SU-DHL-6 (cell line): ENCODE measurements at regions not wholly inside any gene's neighbourhood (a gene's known extent, or its start where the extent isn't known, plus 50 kb on each side); places are given as distances from the start of the nearest gene placed in this dataset.

Source experiments
- H2AFZ ChIP-seq: fragments of 200-600 bp; sonication (generic); 2 replicates; pipeline ENCODE4 v1.6.1; 2014; ENCODE audit warnings: low read depth, mild to moderate bottlenecking, moderate library complexity, mixed read lengths, antibody characterized with exemption, low read length; ENCODE audit not compliant: severe bottlenecking
- H3F3A ChIP-seq: fragments of 200-600 bp; shearing (Covaris generic); 2 replicates; pipeline ENCODE4 v1.6.0; 2016; ENCODE audit warnings: antibody characterized with exemption, mild to moderate bottlenecking; ENCODE audit not compliant: insufficient read depth
- H3K27ac ChIP-seq: fragments of 200-600 bp; sonication (generic); 2 replicates; pipeline ENCODE4 v1.5.1; 2016; ENCODE audit warnings: low read depth, mild to moderate bottlenecking, low read length, moderate library complexity, mixed read lengths
- H3K27me3 ChIP-seq: fragments of 200-600 bp; sonication (generic), shearing (Covaris generic); 2 replicates; pipeline ENCODE4 v1.6.0; 2014; ENCODE audit warnings: mild to moderate bottlenecking, low read length
- H3K36me3 ChIP-seq: fragments of 200-600 bp; sonication (generic); 2 replicates; pipeline ENCODE4 v1.6.1; 2014; ENCODE audit warnings: mild to moderate bottlenecking, low read length, mixed read lengths
- H3K4me2 ChIP-seq: fragments of 300-600, 200-600 bp; shearing (Covaris generic), sonication (generic); 2 replicates; pipeline ENCODE4 v1.6.0; 2014; ENCODE audit warnings: low read length, low read depth, mild to moderate bottlenecking; ENCODE audit not compliant: poor library complexity, severe bottlenecking
- H3K4me3 ChIP-seq: fragments of 200-600 bp; sonication (generic); 2 replicates; pipeline ENCODE4 v1.5.1; 2014; ENCODE audit warnings: antibody characterized with exemption, low read length, mild to moderate bottlenecking, mixed read lengths; ENCODE audit not compliant: insufficient read depth, poor library complexity, severe bottlenecking
- H3K79me2 ChIP-seq: fragments of 200-600 bp; sonication (generic); 2 replicates; pipeline ENCODE4 v1.6.1; 2014; ENCODE audit warnings: mild to moderate bottlenecking, low read length, moderate library complexity; ENCODE audit not compliant: insufficient read depth
- H3K9ac ChIP-seq: fragments of 200-600 bp; sonication (generic); 2 replicates; pipeline ENCODE4 v1.7.0; 2014; ENCODE audit warnings: mild to moderate bottlenecking, low read length
- H3K9me2 ChIP-seq: fragments of 200-600 bp; sonication (generic); replicated peaks from 2 replicates; pipeline ENCODE4 v1.6.1; 2014; ENCODE audit warnings: low read length; ENCODE audit not compliant: insufficient read depth
- H3K9me3 ChIP-seq: fragments of 200-600 bp; sonication (generic); 2 replicates; pipeline ENCODE4 v1.6.1; 2014; ENCODE audit warnings: low read length, mixed read lengths; ENCODE audit not compliant: insufficient read depth
- H4K20me1 ChIP-seq: fragments of 200-600 bp; sonication (generic); 2 replicates; pipeline ENCODE4 v1.6.1; 2014; ENCODE audit warnings: low read depth, mild to moderate bottlenecking, antibody characterized with exemption, low read length, moderate library complexity, mixed read lengths
- CTCF ChIP-seq: fragments of 200-600 bp; sonication (generic); IDR thresholded peaks from one replicate; pipeline ENCODE4 v1.5.1; 2017; ENCODE audit warnings: antibody characterized with exemption, mild to moderate bottlenecking, low read length, moderate library complexity; ENCODE audit not compliant: insufficient read depth, poor library complexity, severe bottlenecking
- EZH2phosphoT487 ChIP-seq: fragments of 200-600 bp; sonication (generic), shearing (Covaris generic); conservative IDR thresholded peaks from 2 replicates; pipeline ENCODE4 v1.6.1; 2018; ENCODE audit warnings: mild to moderate bottlenecking, antibody characterized with exemption, low read length, moderate library complexity, mixed read lengths

DNA sequence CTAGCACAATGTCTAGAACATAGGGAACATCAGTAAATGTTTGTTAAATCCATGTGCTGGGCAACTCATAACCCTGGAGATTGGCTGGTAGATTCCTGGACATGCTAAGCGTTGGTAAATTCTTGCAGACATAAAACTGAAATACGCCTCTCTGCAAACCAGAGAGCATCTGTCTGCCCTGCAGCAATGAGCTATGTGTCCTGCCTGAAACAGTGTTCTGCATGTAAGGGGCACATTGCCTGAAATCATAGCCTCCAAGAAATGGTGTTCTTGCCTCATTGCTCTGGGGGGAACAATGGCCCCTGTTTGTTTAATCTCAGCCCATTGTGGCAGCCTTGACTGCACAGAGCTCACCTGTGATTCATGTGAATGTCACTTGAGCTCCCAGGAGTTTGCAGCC is 113.5 kb upstream of the CCL2 start:
- H3K27me3 ChIP-seq = no peaks in the 10 kb centered on the region
- H3K27ac ChIP-seq = no peak overlapping the region
- no peaks in the 10 kb centered on the region for H4K20me1 ChIP-seq
- no peak for TF ChIP-seq EZH2phosphoT487
- no peak for TF ChIP-seq CTCF
- H3K36me3 ChIP-seq = no peaks in the 10 kb centered on the region
- H3K9me2 ChIP-seq = no peaks in the 10 kb centered on the region
- no peak overlapping the region for H3K4me2 ChIP-seq
- no peak overlapping the region for H3K9ac ChIP-seq
- no peaks in the 10 kb centered on the region for H3K79me2 ChIP-seq
- H3F3A ChIP-seq = no peaks in the 10 kb centered on the region
- no peaks in the 10 kb centered on the region for H3K9me3 ChIP-seq
- no peak overlapping the region for H3K4me3 ChIP-seq
- H2AFZ ChIP-seq = no peak overlapping the region

DNA sequence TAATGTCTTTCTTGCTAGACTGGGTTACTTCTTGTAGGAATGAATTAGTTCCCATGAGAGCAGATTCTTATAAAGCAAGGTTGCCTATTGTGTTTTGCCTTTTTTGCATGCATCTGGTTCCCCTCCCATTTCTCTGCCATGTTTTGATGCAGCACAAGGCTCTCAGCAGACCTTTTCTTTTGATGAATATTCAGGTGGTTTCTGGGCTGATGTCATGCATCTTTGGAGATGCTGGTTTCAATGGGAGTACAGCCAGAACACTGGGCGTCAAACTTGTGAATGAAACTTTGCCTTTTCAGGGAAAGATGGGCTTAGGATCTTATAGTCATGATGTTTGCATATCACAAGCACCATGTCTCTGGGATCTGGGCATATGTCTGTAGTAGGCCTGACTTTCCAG is 111.7 kb upstream of the CCL2 start:
- TF ChIP-seq CTCF (no peak), EZH2phosphoT487 (no peak)
- Histone ChIP-seq H3K27me3 (no peaks in the 10 kb centered on the region), H3K9me2 (no peaks in the 10 kb centered on the region), H3K9ac (no peak overlapping the region), H2AFZ (no peak overlapping the region), H3K4me2 (no peak overlapping the region), H3K27ac (no peak overlapping the region), H4K20me1 (no peaks in the 10 kb centered on the region), H3K4me3 (no peak overlapping the region), H3K36me3 (no peaks in the 10 kb centered on the region), H3K9me3 (no peaks in the 10 kb centered on the region), H3K79me2 (no peaks in the 10 kb centered on the region), H3F3A (no peaks in the 10 kb centered on the region)

DNA sequence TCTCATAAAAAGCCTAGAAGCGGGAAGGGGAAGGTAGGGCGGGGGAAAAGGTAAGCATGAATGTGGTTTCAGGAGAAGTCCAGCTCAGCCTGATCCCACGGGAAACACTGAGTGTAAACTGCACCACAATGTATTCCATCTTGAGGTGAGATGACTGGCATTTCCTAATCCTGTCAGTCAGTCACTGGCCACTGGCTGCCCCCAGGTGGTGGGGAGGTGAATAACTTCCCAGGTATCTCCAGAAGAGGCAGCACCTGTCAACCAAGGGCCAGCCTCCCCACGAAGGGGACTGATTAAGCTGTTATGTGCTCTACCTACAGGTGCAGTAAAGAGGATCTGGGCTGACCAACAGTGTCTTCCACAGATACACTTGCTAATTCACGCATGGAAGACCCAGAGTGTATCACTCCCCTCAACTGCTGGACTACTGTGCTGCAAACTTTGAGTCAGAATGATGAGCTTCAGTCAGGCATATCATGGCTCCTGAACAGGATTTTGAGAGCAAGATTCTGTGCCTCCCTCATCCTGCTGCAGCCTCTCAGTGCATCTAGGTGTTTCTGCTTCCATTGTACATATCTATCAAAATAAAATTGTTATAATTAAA is 108.5 kb upstream of the CCL2 start:
- Histone ChIP-seq H3F3A (no peaks in the 10 kb centered on the region), H3K9me3 (no peaks in the 10 kb centered on the region), H3K79me2 (no peaks in the 10 kb centered on the region), H4K20me1 (no peaks in the 10 kb centered on the region), H3K4me2 (no peak overlapping the region), H3K9me2 (no peaks in the 10 kb centered on the region), H3K36me3 (no peaks in the 10 kb centered on the region), H2AFZ (no peak overlapping the region), H3K27ac (no peak overlapping the region), H3K27me3 (no peaks in the 10 kb centered on the region), H3K9ac (no peak overlapping the region), H3K4me3 (no peak overlapping the region)
- TF ChIP-seq EZH2phosphoT487 (no peak), CTCF (peak; percentile 53)

DNA sequence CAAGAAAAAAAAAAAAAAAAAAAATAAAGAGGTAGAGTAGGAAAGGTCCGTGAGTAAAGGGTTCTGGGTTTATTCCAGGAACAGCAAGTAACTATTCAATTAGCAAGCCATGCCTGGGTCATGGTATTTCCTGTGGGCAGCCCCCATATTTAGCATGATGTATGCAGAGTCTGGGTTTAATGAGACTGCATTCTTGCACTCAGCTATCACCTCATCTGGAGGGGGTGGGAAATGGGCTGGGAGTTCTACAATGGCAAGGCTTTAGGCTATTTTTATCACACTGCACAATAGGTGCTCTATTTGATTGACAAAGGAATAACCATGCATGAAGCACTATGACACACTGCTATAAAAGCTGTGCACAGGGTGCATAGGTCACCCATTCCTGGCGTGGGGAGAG is 104.0 kb upstream of the CCL2 start:
- Histone ChIP-seq H3F3A (no peaks in the 10 kb centered on the region), H3K4me3 (no peak overlapping the region), H3K9me2 (no peaks in the 10 kb centered on the region), H2AFZ (no peak overlapping the region), H3K9me3 (no peaks in the 10 kb centered on the region), H4K20me1 (no peaks in the 10 kb centered on the region), H3K9ac (no peak overlapping the region), H3K79me2 (no peaks in the 10 kb centered on the region), H3K36me3 (no peaks in the 10 kb centered on the region), H3K27me3 (no peaks in the 10 kb centered on the region), H3K27ac (no peak overlapping the region), H3K4me2 (no peak overlapping the region)
- no peak for TF ChIP-seq CTCF
- TF ChIP-seq EZH2phosphoT487 = no peak
